Non-pigmented ciliary epithelial cell (primary cell): ENCODE measurements at regions not wholly inside any gene's neighbourhood (a gene's known extent, or its start where the extent isn't known, plus 50 kb on each side); places are given as distances from the start of the nearest gene placed in this dataset.

Experiments
- DNase-seq: peaks from one replicate; pipeline ENCODE4 v3.0.0-alpha.2; 2010; ENCODE audit warnings: low read depth

GRCh38 chr16:26885674-26886073 is 181.1 kb upstream of the C16orf82 start:
- no peak for DNase-seq

GRCh38 chr16:26889740-26890139 is 177.0 kb upstream of the C16orf82 start:
- no peak for DNase-seq

GRCh38 chr16:26898200-26898599 is 168.5 kb upstream of the C16orf82 start:
- no peak for DNase-seq

GRCh38 chr16:26901196-26901861 is 165.4 kb upstream of the C16orf82 start:
- DNase-seq: no peak

- no peak for DNase-seq
Measured at GRCh38 chr16:26901983-26902382, 164.7 kb upstream of the C16orf82 start.

- peak; percentile 55 for DNase-seq
Measured at GRCh38 chr16:26905336-26905735, 161.4 kb upstream of the C16orf82 start.

GRCh38 chr16:26909623-26910022 is 157.1 kb upstream of the C16orf82 start:
- no peak for DNase-seq

GRCh38 chr16:26911436-26911835 is 155.3 kb upstream of the C16orf82 start:
- no peak for DNase-seq

- DNase-seq: no peak
Measured at GRCh38 chr16:26913851-26914250, 152.9 kb upstream of the C16orf82 start.

- no peak for DNase-seq
Measured at GRCh38 chr16:26930786-26931581, 135.7 kb upstream of the C16orf82 start.

GRCh38 chr16:26950636-26951035 is 116.1 kb upstream of the C16orf82 start:
- DNase-seq: no peak

- no peak for DNase-seq
Measured at GRCh38 chr16:26951950-26952349, 114.8 kb upstream of the C16orf82 start.

GRCh38 chr16:26952411-26952810 is 114.3 kb upstream of the C16orf82 start:
- no peak for DNase-seq

- DNase-seq: no peak
Measured at GRCh38 chr16:26957283-26957859, 109.4 kb upstream of the C16orf82 start.

- no peak for DNase-seq
Measured at GRCh38 chr16:26959416-26960009, 107.2 kb upstream of the C16orf82 start.

- no peak for DNase-seq
Measured at GRCh38 chr16:26961459-26961858, 105.3 kb upstream of the C16orf82 start.

- DNase-seq: no peak
Measured at GRCh38 chr16:26963109-26963508, 103.6 kb upstream of the C16orf82 start.

GRCh38 chr16:26969589-26970231 is 97.0 kb upstream of the C16orf82 start:
- no peak for DNase-seq

GRCh38 chr16:26970292-26970691 is 96.4 kb upstream of the C16orf82 start:
- DNase-seq: no peak

GRCh38 chr16:26976873-26977272 is 89.9 kb upstream of the C16orf82 start:
- no peak for DNase-seq

- DNase-seq: peak; percentile 85
Measured at GRCh38 chr16:26981266-26981938, 85.3 kb upstream of the C16orf82 start.

- no peak for DNase-seq
Measured at GRCh38 chr16:26982422-26982821, 84.3 kb upstream of the C16orf82 start.
